SIG-M5 (cell line): ENCODE measurements at regions not wholly inside any gene's neighbourhood (a gene's known extent, or its start where the extent isn't known, plus 50 kb on each side); places are given as distances from the start of the nearest gene placed in this dataset.
A peak's percentile ranks its signal among the peaks of the same experiment; 100 is the strongest.
"Not testable (repeated sequence)": the region's sequence is repeated elsewhere in the genome, so short reads cannot be mapped to it uniquely, and the experiment has no call there.

ENCODE experiments used
- DNase-seq: peaks from one replicate; lab custom pipeline; 2025; lab: John Stamatoyannopoulos, UW

DNA sequence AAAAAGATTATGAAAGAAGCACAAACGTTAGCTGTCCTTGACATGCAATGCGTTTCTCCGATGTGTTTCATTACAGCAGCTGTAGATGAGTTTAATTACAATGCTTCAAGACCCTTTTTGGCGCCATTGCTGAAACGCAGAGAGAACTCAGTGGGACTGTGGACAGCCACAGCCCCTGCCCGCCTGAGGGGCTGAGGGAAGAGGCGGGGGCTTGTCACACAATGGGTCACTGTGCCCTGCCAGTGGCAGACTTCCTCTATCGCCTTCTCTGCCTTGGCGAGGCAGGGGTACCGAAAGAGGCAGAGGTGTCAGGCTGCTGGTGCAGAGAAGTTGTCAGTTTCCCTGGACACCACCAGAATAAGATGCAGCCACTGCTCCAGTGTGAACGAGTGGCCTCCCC is 252.0 kb downstream of the NR2F2 start:
- no peak for DNase-seq

- no peak for DNase-seq
Measured at GRCh38 chr15:96583671-96584070, 253.2 kb downstream of the NR2F2 start.

DNA sequence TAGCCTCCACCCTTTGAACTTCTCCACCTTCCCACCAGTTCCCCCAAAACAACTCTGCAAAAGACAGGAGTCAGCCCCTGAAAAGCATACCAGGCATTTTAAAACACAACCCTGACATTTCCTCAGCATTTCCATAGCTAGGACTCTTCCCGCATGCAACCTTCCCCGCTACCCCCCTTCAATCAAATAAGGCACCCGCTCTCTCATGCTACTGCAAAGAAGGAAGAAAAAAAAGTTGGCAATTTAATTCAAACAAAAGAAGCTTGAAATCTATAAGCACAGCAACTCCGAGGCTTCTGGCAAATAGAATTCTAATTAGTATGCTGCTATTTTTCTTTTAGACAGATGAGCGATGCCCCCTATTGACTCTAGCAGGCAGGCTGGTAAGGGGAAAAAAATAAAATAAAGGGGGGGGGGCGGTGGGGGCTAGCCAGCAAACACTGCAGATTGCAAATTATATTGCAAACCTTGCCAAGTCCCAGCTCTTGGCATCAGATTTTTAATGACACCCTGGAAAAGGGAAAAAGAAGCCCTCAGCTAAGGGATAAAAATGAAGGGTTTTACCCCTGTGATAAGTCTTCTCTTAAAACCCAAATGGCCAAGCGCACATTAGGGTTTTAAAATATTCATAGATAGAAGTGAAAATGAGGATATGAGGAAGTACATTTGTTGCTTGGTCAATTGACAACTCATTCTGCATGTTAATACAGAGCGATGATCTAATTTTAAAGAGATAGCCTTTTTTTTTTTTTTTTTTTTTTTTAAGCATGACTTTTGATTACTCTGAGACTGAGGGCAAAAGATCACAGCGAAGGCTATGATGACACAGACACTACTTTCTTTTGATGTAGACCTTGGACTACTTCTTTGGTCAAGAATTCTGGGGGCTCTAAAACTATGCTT is 255.2 kb downstream of the NR2F2 start:
- DNase-seq, result peak; percentile 67

- DNase-seq, result peak; percentile 17
Measured at GRCh38 chr15:96586901-96587300, 256.4 kb downstream of the NR2F2 start.

DNA sequence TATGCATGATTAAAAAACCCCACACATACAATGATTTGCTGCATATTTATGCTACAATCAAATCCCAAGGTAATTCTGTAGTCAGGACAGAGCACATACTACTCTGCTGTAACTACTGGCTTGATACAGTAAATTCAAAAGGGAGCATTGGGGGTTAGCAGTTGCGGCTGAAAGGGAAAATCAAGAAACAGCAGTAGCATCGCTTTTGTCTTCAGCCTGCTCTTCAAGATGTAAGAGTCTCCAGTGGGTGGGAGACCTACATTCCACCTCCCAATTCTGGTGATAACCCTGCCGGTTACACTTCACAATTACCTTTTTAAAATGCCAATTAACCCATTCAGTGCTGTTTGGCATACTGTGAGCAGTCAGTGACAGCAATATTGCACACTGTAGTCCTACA is 259.4 kb downstream of the NR2F2 start:
- DNase-seq, result no peak

DNA sequence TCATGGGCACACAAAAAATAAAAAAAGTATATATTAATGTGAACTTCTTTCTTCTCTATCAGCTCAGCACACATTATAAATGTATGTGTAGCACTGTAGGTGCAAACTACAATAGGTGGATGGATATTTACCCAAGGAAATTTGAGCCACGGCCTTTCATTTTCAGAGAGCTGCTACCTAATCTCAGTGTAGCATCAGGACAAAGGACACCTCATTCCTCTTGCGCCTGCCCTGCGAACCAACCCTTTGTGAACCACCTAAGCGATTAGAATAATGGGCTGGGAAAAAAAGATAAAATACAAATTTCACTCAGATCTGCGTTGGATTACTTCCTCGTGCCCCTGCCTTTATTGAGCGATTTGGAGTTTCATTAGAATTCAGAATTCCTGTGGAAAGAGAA is 263.2 kb downstream of the NR2F2 start:
- no peak for DNase-seq

DNA sequence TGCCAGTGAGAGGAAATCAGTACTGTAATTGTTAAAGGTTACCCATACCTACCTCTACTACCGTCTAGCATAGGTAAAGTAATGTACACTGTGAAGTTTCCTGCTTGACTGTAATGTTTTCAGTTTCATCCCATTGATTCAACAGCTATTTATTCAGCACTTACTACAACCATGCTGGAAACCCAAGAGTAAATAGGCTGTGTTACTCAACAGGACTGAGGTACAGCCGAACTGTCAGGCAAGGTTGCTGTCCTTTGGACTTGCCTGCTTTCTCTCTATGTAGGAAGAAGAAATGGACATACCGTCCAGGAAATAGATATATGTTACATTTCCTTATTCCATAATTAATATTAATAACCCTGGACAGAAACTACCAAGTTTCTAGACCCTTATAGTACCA is 265.5 kb downstream of the NR2F2 start:
- no peak for DNase-seq

GRCh38 chr15:96598514-96598913 is 268.0 kb downstream of the NR2F2 start:
- no peak for DNase-seq

DNA sequence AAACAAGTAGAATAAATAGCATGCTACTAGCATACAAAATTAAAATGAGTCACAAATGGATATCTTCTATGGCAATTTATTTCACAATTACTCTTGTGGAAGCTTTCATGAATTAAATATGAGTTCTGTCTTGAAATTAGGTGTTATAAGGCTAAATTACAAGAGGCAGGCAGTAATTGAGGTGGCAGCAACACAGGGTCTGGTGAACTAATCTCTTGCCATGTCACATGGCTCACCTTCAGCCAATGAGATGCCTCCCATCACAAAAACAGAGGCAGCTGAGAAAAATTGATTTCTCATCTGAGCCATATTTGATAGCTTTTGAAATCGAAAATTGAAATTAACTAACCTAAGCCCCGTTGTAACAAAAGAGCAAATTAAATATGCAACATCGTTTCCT is 268.8 kb downstream of the NR2F2 start:
- no peak for DNase-seq

DNA sequence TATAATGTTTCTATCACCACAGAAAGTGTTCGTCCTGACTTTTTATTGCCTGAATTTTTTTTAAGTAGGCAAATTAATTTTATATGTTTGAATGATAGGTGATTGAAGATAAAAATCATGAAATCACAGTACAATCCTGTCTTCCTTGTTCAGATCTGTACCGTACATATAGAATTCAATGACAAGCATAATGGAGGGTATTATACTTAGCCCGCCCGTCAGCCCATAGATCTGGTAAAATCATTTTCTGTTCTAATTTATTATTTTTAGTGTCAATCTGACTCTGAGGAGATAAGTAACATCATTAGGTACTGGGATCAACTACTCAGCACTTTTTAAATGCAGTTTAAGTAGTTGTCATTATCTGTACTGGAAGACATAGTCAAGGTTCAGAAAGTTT is 269.9 kb downstream of the NR2F2 start:
- no peak for DNase-seq

DNA sequence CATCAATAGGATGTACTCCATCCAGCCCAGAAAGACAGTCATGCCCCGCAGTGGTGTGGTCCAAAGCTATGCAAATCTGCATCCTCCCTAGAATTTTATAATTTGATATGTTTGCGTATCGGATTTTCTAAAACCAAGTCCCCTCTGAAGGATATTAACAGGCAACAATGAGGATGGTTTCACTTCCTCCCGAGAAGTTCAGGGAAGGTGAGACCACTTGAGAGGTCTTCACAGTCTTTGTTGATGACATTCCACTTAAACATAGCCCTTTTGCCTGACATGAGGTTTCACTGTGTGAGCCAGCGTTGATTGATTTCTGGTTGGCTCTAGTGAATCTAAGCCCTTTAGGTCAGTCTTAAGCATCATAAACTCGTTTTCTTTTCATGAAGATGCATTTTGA is 276.1 kb downstream of the NR2F2 start:
- DNase-seq, result no peak

DNA sequence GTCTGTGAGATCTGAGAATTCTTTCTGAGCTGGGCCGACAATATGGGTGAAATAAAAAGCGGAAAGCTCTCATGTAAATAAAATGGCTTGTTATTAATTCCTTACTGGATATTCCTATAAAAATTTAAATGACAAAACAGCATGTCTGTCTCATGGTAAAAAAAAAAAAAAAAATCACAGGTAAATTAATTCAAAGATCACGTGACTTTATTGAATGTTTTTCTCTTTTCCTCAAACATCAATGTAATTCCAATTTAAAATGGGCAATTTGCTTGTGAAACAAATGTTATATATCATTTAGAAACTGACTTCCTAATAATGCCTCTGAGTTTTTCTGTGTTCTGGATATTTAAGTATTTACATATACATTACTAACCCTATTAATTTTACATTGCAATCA is 280.3 kb downstream of the NR2F2 start:
- no peak for DNase-seq

GRCh38 chr15:96612917-96613316 is 282.4 kb downstream of the NR2F2 start:
- DNase-seq, result no peak

DNA sequence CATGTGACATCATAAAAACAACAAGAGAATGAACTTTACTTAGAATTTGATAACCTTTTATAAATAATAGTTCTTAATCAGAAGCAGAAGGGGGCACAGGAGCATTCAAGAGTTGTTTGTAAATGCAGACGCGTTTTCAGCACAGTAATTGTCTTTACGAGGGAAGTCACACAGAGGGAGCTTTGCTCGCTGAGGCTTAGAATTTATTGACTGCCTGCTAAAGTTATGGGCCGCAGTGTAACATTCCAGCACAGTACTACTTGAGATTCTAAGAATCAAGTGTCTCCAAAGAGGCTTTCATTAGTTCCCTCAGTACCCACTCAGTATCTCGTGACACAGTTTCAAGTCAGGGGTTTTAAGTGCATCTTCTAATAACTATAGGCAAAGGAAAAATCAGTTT is 288.7 kb downstream of the NR2F2 start:
- DNase-seq, result no peak

GRCh38 chr15:96622714-96623113 is 292.2 kb downstream of the NR2F2 start:
- DNase-seq, result no peak

- DNase-seq, result no peak
Measured at GRCh38 chr15:96625256-96625655, 294.8 kb downstream of the NR2F2 start.

- no peak for DNase-seq
Measured at GRCh38 chr15:96627031-96627568, 296.6 kb downstream of the NR2F2 start.

- DNase-seq, result no peak
Measured at GRCh38 chr15:96629511-96629910, 299.0 kb downstream of the NR2F2 start.

- DNase-seq, result no peak
Measured at GRCh38 chr15:96638793-96639192, 308.3 kb downstream of the NR2F2 start.

GRCh38 chr15:96645796-96646195 is 315.3 kb downstream of the NR2F2 start:
- no peak for DNase-seq

GRCh38 chr15:96648866-96649265 is 318.4 kb downstream of the NR2F2 start:
- DNase-seq, result no peak

DNA sequence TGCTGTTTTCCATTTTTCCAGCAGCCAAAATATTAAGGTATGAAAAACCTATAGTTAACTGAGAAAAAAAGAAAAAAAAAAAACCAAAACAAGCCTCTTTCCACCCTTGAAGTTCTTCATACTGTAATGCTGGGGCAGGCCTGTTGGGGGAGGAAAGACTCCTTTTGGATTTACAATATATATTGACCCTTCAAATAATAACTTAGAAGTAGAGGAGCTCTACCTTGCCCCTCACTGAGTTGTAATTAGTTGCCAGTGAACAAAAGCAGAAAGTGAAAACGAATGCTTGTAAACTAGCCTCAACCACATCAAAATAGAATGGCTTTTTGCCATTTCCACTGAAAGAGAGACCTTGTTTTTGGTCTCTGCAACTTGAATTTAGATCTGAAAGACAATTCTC is 326.6 kb downstream of the NR2F2 start:
- DNase-seq, result no peak

DNA sequence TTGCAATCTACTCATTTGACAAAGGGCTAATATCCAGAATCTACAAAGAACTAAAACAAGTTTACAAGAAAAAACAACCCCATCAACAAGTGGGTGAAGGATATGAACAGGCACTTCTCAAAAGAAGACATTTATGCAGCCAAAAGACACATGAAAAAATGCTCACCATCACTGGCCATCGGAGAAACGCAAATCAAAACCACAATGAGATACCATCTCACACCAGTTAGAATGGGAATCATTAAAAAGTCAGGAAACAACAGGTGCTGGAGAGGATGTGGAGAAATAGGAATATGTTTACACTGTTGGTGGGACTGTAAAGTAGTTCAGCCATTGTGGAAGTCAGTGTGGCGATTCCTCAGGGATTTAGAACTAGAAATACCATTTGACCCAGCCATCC is 336.5 kb downstream of the NR2F2 start:
- DNase-seq, result not testable (repeated sequence)

GRCh38 chr15:96670389-96670788 is 339.9 kb downstream of the NR2F2 start:
- no peak for DNase-seq
